ENCODE measurements at regions not wholly inside any gene's neighbourhood (a gene's known extent, or its start where the extent isn't known, plus 50 kb on each side); places are given as distances from the start of the nearest gene placed in this dataset.

- Histone ChIP-seq H3K27ac (no peak overlapping the region), H3K36me3 (no peaks in the 10 kb centered on the region), H3K9me3 (no peaks in the 10 kb centered on the region), H3K4me1 (no peaks in the 10 kb centered on the region), H3K27me3 (no peaks in the 10 kb centered on the region), H3K4me3 (no peak overlapping the region)
- WGBS, 2 donors: 79 to 90% methylated on average over 3 of the region's 3 CpGs
- no peak for TF ChIP-seq POLR2AphosphoS5 (IDR thresholded peaks at IDR 0.05)
- no peak for TF ChIP-seq CTCF (IDR thresholded peaks at IDR 0.05)
- TF ChIP-seq EP300 (IDR thresholded peaks at IDR 0.05): no peak
- no peak for TF ChIP-seq POLR2A (IDR thresholded peaks at IDR 0.05)
- ATAC-seq (ENCODE audit: low FRiP score in 2 of 2) (no peak), DNase-seq (no peak)
Measured at GRCh38 chr3:147652651-147653366, 243.6 kb downstream of the ZIC1 start.

- 81 to 82% methylated on average over 1 of the region's 1 CpG for WGBS, 2 donors
- no peak overlapping the region for H3K27ac ChIP-seq
- H3K27me3 ChIP-seq: no peaks in the 10 kb centered on the region
- H3K4me1 ChIP-seq: no peaks in the 10 kb centered on the region
- H3K9me3 ChIP-seq: no peaks in the 10 kb centered on the region
- no peak for TF ChIP-seq EP300 (IDR thresholded peaks at IDR 0.05)
- TF ChIP-seq POLR2AphosphoS5 (IDR thresholded peaks at IDR 0.05): no peak
- no peak for TF ChIP-seq POLR2A (IDR thresholded peaks at IDR 0.05)
- no peaks in the 10 kb centered on the region for H3K36me3 ChIP-seq
- DNase-seq (no peak), ATAC-seq (ENCODE audit: low FRiP score in 2 of 2) (no peak)
- no peak overlapping the region for H3K4me3 ChIP-seq
Measured at GRCh38 chr3:147653367-147653923, 244.3 kb downstream of the ZIC1 start.

- H3K36me3 ChIP-seq: no peaks in the 10 kb centered on the region
- ATAC-seq (ENCODE audit: low FRiP score in 2 of 2) (peak in 1 of 2 donors; percentile 61), DNase-seq (no peak)
- no peak overlapping the region for H3K27ac ChIP-seq
- H3K4me3 ChIP-seq: no peak overlapping the region
- no peaks in the 10 kb centered on the region for H3K9me3 ChIP-seq
- no peak for TF ChIP-seq POLR2AphosphoS5 (IDR thresholded peaks at IDR 0.05)
- TF ChIP-seq CTCF (IDR thresholded peaks at IDR 0.05): no peak
- no peak for TF ChIP-seq POLR2A (IDR thresholded peaks at IDR 0.05)
- TF ChIP-seq EP300 (IDR thresholded peaks at IDR 0.05): no peak
- 70 to 75% methylated on average over 3 of the region's 3 CpGs for WGBS, 2 donors
- H3K4me1 ChIP-seq: no peaks in the 10 kb centered on the region
- H3K27me3 ChIP-seq: no peaks in the 10 kb centered on the region
Measured at GRCh38 chr3:147654827-147655226, 245.7 kb downstream of the ZIC1 start.

- no peak for TF ChIP-seq POLR2AphosphoS5 (IDR thresholded peaks at IDR 0.05)
- 72 to 80% methylated on average over 2 of the region's 2 CpGs for WGBS, 2 donors
- Histone ChIP-seq H3K27ac (no peak overlapping the region), H3K27me3 (no peaks in the 10 kb centered on the region), H3K36me3 (no peaks in the 10 kb centered on the region), H3K4me1 (no peaks in the 10 kb centered on the region), H3K4me3 (no peak overlapping the region), H3K9me3 (no peaks in the 10 kb centered on the region)
- DNase-seq (no peak), ATAC-seq (ENCODE audit: low FRiP score in 2 of 2) (peak in 1 of 2 donors; percentile 42)
Measured at GRCh38 chr3:147655236-147655635, 246.1 kb downstream of the ZIC1 start.

GRCh38 chr3:147656023-147656422, 246.9 kb downstream of the ZIC1 start:
- no peak for TF ChIP-seq EP300 (IDR thresholded peaks at IDR 0.05)
- no peak for TF ChIP-seq POLR2AphosphoS5 (IDR thresholded peaks at IDR 0.05)
- no peak for TF ChIP-seq CTCF (IDR thresholded peaks at IDR 0.05)
- no peak for TF ChIP-seq POLR2A (IDR thresholded peaks at IDR 0.05)
- H3K27ac ChIP-seq: no peak overlapping the region
- no peaks in the 10 kb centered on the region for H3K4me1 ChIP-seq
- H3K9me3 ChIP-seq: no peaks in the 10 kb centered on the region
- no peaks in the 10 kb centered on the region for H3K36me3 ChIP-seq
- H3K4me3 ChIP-seq: no peak overlapping the region
- 58 to 74% methylated on average over 2 of the region's 2 CpGs for WGBS, 2 donors
- ATAC-seq (ENCODE audit: low FRiP score in 2 of 2) (no peak), DNase-seq (no peak)
- no peaks in the 10 kb centered on the region for H3K27me3 ChIP-seq

GRCh38 chr3:147661916-147662315, 252.8 kb downstream of the ZIC1 start:
- Histone ChIP-seq H3K9me3 (no peaks in the 10 kb centered on the region), H3K27me3 (no peaks in the 10 kb centered on the region), H3K4me1 (no peaks in the 10 kb centered on the region), H3K4me3 (no peak overlapping the region), H3K36me3 (no peaks in the 10 kb centered on the region), H3K27ac (no peak overlapping the region)
- WGBS, 2 donors: 62 to 74% methylated on average over 3 of the region's 3 CpGs
- DNase-seq (no peak), ATAC-seq (ENCODE audit: low FRiP score in 2 of 2) (no peak)
- TF ChIP-seq EP300 (IDR thresholded peaks at IDR 0.05): no peak
- no peak for TF ChIP-seq POLR2AphosphoS5 (IDR thresholded peaks at IDR 0.05)
- no peak for TF ChIP-seq POLR2A (IDR thresholded peaks at IDR 0.05)
- no peak for TF ChIP-seq CTCF (IDR thresholded peaks at IDR 0.05)
